Peyer's patch (tissue), 4 donors: ENCODE measurements at regions not wholly inside any gene's neighbourhood (a gene's known extent, or its start where the extent isn't known, plus 50 kb on each side); places are given as distances from the start of the nearest gene placed in this dataset.

Source experiments
- CTCF ChIP-seq, 6 experiments: fragments of 450-650 bp in 4 of 6; fragments of 200-600 bp in 2 of 6; sonication (generic) in 1 of 6; IDR thresholded peaks; one replicate each; pipeline ENCODE4 v1.5.1; 2017 to 2019; ENCODE audit warnings: antibody characterized with exemption in 6 of 6, mild to moderate bottlenecking in 3 of 6, moderate library complexity in 1 of 6
- POLR2A ChIP-seq, 2 donors: fragments of 450-650 bp; IDR thresholded peaks; one replicate each; pipeline ENCODE4 v1.5.1; 2017; ENCODE audit warnings: antibody characterized with exemption in 2 of 2, mild to moderate bottlenecking in 2 of 2, moderate library complexity in 2 of 2

GRCh38 chr20:22963581-22963980 is 71.5 kb upstream of the SSTR4 start:
- TF ChIP-seq POLR2A (IDR thresholded peaks at IDR 0.05) (no peak), CTCF (IDR thresholded peaks at IDR 0.05) (no peak)
